Gastroesophageal sphincter (tissue), 4 donors: ENCODE measurements at regions not wholly inside any gene's neighbourhood (a gene's known extent, or its start where the extent isn't known, plus 50 kb on each side); places are given as distances from the start of the nearest gene placed in this dataset.
"Not testable (repeated sequence)": the region's sequence is repeated elsewhere in the genome, so short reads cannot be mapped to it uniquely, and the experiment has no call there.

Experiments used
- ATAC-seq: fragments of 150-250 bp; one replicate; pipeline ENCODE4 v1.9.1; 2016; ENCODE audit warnings: mild to moderate bottlenecking, moderate library complexity
- H3K27ac ChIP-seq, 4 donors: fragments of 200-600 bp; sonication (generic) in 3 of 4; 1 replicate in 3 of 4; 2 replicates in 1 of 4; pipeline ENCODE4 v1.5.1; 2016 to 2019
- H3K27me3 ChIP-seq: fragments of 200-600 bp; sonication (generic); one replicate; pipeline ENCODE4 v1.5.1; 2019
- H3K36me3 ChIP-seq, 2 donors: fragments of 200-600 bp; sonication (generic); one replicate each; pipeline ENCODE4 v1.5.1; 2019; ENCODE audit warnings: control low read depth in 1 of 2
- H3K4me1 ChIP-seq, 3 donors: fragments of 200-600 bp; sonication (generic); 1 replicate in 2 of 3; 2 replicates in 1 of 3; pipeline ENCODE4 v1.5.1; 2016 to 2019; ENCODE audit warnings: control low read depth in 2 of 3
- H3K4me3 ChIP-seq, 2 donors: fragments of 200-600 bp; sonication (generic); one replicate each; pipeline ENCODE4 v1.5.1; 2019; ENCODE audit warnings: mild to moderate bottlenecking in 1 of 2, moderate library complexity in 1 of 2
- H3K9me3 ChIP-seq, 3 donors: fragments of 200-600 bp; sonication (generic); one replicate each; pipeline ENCODE4 v1.5.1; 2017 to 2019; ENCODE audit warnings: control low read depth in 2 of 3
- CTCF ChIP-seq, 4 experiments: fragments of 200-600 bp in 2 of 4; fragments of 450-650 bp in 2 of 4; sonication (generic) in 1 of 4; IDR thresholded peaks; one replicate each; pipeline ENCODE4 v1.5.1; 2017 to 2019; ENCODE audit warnings: antibody characterized with exemption in 4 of 4, mild to moderate bottlenecking in 2 of 4, moderate library complexity in 2 of 4
- EP300 ChIP-seq: sonication (generic); formaldehyde crosslinking; IDR thresholded peaks from one replicate; pipeline ENCODE4 v1.6.1; 2017; ENCODE audit warnings: antibody characterized with exemption, mild to moderate bottlenecking
- POLR2A ChIP-seq, 2 donors: fragments of 450-650 bp; IDR thresholded peaks; one replicate each; pipeline ENCODE4 v1.6.1; 2017; ENCODE audit warnings: antibody characterized with exemption in 2 of 2, mild to moderate bottlenecking in 2 of 2, moderate library complexity in 1 of 2
- POLR2AphosphoS5 ChIP-seq: sonication (generic); formaldehyde crosslinking; IDR thresholded peaks from one replicate; pipeline ENCODE4 v1.6.1; 2017; ENCODE audit warnings: antibody characterized with exemption
- WGBS, 2 donors: methylation state at CpG; one replicate each; pipeline ENCODE4 v1.1.5; 2018; ENCODE audit warnings: low coverage in 1 of 2; 5-methylcytosine and 5-hydroxymethylcytosine counted together

- H3K4me3 ChIP-seq, result no peak overlapping the region
- H3K36me3 ChIP-seq, result no peaks in the 10 kb centered on the region
- ATAC-seq, result no peak
- H3K27ac ChIP-seq, result no peak overlapping the region
- 91% methylated on average over 1 to 2 of the region's 2 CpGs for WGBS, 2 donors
- H3K4me1 ChIP-seq, result no peaks in the 10 kb centered on the region
- no peaks in the 10 kb centered on the region for H3K27me3 ChIP-seq
- TF ChIP-seq POLR2AphosphoS5 (no peak), CTCF (IDR thresholded peaks at IDR 0.05) (no peak), POLR2A (IDR thresholded peaks at IDR 0.05) (no peak), EP300 (no peak)
- H3K9me3 ChIP-seq, result no peaks in the 10 kb centered on the region
Observed at GRCh38 chr14:45766247-45766646, 513.2 kb upstream of the MIS18BP1 start.

GRCh38 chr14:45757655-45758054 lies 504.7 kb upstream of the MIS18BP1 start:
- TF ChIP-seq POLR2A (IDR thresholded peaks at IDR 0.05) (no peak), EP300 (no peak), CTCF (IDR thresholded peaks at IDR 0.05) (no peak), POLR2AphosphoS5 (no peak)
- no peaks in the 10 kb centered on the region for H3K4me1 ChIP-seq
- WGBS, 2 donors, result 56 to 72% methylated on average over 2 to 4 of the region's 4 CpGs
- no peak overlapping the region for H3K27ac ChIP-seq
- peaks cover 0 to 24% (median 0%) of the 10 kb centered on the region in 3 donors for H3K9me3 ChIP-seq
- ATAC-seq, result no peak
- H3K27me3 ChIP-seq, result no peaks in the 10 kb centered on the region
- no peak overlapping the region for H3K4me3 ChIP-seq
- H3K36me3 ChIP-seq, result no peaks in the 10 kb centered on the region

GRCh38 chr14:45756412-45756811 lies 503.4 kb upstream of the MIS18BP1 start:
- not testable (repeated sequence) for H3K4me3 ChIP-seq, H3K27ac ChIP-seq, H3K27me3 ChIP-seq, H3K36me3 ChIP-seq, H3K4me1 ChIP-seq, ATAC-seq
- H3K9me3 ChIP-seq, result peaks cover 0 to 24% (median 0%) of the 10 kb centered on the region in 3 donors
- WGBS, 2 donors, result 88% methylated on average over 2 of the region's 2 CpGs; no CpG with 5 or more reads in 1 of the 2 donors

- no peak for TF ChIP-seq CTCF (IDR thresholded peaks at IDR 0.05)
- TF ChIP-seq EP300, result no peak
- no peak for TF ChIP-seq POLR2A (IDR thresholded peaks at IDR 0.05)
- no peak for TF ChIP-seq POLR2AphosphoS5
- H3K36me3 ChIP-seq, result no peaks in the 10 kb centered on the region
- H3K27me3 ChIP-seq, result no peaks in the 10 kb centered on the region
- no peak for ATAC-seq
- 82% methylated on average over 5 of the region's 5 CpGs for WGBS, 2 donors
- H3K4me3 ChIP-seq, result no peak overlapping the region
- H3K9me3 ChIP-seq, result no peaks in the 10 kb centered on the region
- no peaks in the 10 kb centered on the region for H3K4me1 ChIP-seq
- no peak overlapping the region for H3K27ac ChIP-seq
Observed at GRCh38 chr14:45743884-45744283, 490.9 kb upstream of the MIS18BP1 start.

GRCh38 chr14:45742187-45742586 lies 489.2 kb upstream of the MIS18BP1 start:
- TF ChIP-seq POLR2A (IDR thresholded peaks at IDR 0.05) (no peak), POLR2AphosphoS5 (no peak), CTCF (IDR thresholded peaks at IDR 0.05) (no peak)
- Histone ChIP-seq H3K4me1 (no peaks in the 10 kb centered on the region), H3K4me3 (no peak overlapping the region), H3K9me3 (no peaks in the 10 kb centered on the region), H3K27ac (no peak overlapping the region), H3K36me3 (no peaks in the 10 kb centered on the region), H3K27me3 (no peaks in the 10 kb centered on the region)
- ATAC-seq, result no peak
